HG02798 (cell line): ENCODE measurements at regions not wholly inside any gene's neighbourhood (a gene's known extent, or its start where the extent isn't known, plus 50 kb on each side); places are given as distances from the start of the nearest gene placed in this dataset.

Experiments
- ATAC-seq: cut with Tn5 transposase; IDR thresholded peaks from one replicate; pipeline ENCODE4 v1.9.1; 2021; ENCODE audit warnings: mild to moderate bottlenecking; ENCODE audit not compliant: unreplicated experiment, poor library complexity

- ATAC-seq: no peak
Observed at GRCh38 chr7:145951566-145951965, 165.0 kb upstream of the CNTNAP2 start.

- no peak for ATAC-seq
Observed at GRCh38 chr7:145928937-145929336, 187.7 kb upstream of the CNTNAP2 start.

GRCh38 chr7:145919712-145920111 lies 196.9 kb upstream of the CNTNAP2 start:
- ATAC-seq: no peak

DNA sequence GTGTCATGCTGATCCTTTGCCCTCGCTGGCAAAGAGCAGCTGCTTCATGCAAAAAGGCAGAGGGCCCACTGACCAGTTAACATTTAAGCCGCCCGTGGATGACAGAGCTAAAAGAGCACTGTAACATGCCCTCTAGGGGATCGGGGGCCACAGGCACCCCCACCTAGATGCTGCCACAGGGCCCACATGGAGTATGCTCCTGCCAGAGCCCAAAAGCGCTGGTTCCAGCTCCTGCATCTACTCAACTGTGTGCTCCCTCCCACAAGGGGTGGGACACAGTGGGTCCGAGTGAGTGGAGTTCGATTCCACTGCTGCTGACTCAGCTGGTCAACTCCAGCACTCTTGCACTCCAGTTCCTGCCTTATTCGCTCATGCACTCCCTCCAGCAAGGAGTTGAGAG lies 199.8 kb upstream of the CNTNAP2 start:
- ATAC-seq: no peak

- no peak for ATAC-seq
Observed at GRCh38 chr7:145915679-145916078, 200.9 kb upstream of the CNTNAP2 start.

GRCh38 chr7:145909991-145910513 lies 206.5 kb upstream of the CNTNAP2 start:
- ATAC-seq: no peak

DNA sequence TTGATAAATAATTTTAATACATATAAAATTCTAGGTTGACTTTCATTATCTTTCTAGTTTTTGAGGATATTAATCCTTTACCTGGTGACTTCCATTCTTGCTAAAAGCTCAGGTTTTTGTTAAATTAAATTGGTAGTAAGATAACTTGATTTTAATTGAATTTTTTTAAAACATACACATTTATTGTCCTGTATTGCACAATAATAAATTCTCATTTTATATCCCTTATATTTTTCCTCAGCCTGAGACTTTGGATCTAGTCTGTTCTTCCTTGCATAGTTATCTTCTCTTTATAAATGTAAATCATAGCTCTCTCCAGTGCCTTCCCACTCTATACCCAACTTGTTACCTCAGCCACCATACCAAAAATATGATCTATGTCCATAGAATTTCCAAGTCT lies 212.9 kb upstream of the CNTNAP2 start:
- ATAC-seq: no peak

GRCh38 chr7:145902123-145902522 lies 214.5 kb upstream of the CNTNAP2 start:
- no peak for ATAC-seq

GRCh38 chr7:145899938-145900337 lies 216.7 kb upstream of the CNTNAP2 start:
- no peak for ATAC-seq

GRCh38 chr7:145893925-145894535 lies 222.6 kb upstream of the CNTNAP2 start:
- no peak for ATAC-seq

DNA sequence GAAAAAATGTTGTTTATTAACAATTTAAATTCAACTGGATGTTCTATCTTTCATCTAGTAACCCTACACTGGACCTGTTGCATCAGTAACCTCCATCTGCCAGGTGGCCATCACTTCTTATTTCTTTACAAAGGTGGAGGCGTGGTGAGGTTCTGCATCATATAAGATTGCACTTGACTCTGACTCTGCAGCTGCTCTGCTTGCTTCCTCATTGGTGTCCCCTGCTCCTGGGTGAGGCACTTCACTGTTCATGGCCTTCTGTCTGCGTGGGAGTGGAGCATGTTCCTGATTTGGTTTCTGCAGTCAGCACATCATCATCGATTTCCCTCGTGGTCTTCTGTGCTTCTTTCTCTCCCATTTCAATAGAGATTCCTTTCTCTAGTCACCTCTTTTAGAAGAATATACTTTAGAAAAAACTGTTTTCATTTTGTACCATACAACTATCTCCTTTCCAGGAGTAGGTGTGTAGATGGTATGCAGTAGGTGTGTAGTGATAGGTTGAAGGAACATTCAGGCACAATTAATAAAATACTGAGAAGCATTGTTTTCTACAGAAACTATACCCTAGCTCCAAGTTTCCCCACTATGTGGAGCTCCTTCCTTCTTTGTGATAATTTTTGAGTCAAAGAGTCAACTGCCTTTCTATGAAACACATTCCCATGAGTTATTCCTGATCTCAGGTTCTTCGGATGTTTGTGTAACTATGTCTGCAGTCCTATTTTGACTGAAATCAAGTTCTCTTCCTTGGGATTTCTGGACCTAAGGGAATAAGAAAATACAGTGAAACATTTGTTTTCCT lies 231.7 kb upstream of the CNTNAP2 start:
- no peak for ATAC-seq

DNA sequence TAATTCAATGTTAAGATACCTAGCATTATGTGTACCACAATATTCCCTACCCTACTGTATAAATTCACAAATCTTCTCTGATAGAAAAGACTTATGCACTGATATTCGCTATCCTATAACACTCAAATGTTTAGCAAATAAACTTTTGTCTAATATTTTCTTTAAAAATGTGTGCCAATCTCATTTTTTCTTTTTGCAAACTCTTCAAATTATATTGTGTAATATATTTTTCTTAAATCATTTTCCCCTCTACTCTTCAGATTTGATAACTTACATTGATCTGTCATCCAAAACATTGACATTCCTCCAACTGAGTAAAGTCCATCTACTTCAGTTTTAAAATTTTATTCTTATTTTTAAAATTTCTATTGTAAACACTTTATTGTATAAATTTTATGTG lies 240.2 kb upstream of the CNTNAP2 start:
- no peak for ATAC-seq

DNA sequence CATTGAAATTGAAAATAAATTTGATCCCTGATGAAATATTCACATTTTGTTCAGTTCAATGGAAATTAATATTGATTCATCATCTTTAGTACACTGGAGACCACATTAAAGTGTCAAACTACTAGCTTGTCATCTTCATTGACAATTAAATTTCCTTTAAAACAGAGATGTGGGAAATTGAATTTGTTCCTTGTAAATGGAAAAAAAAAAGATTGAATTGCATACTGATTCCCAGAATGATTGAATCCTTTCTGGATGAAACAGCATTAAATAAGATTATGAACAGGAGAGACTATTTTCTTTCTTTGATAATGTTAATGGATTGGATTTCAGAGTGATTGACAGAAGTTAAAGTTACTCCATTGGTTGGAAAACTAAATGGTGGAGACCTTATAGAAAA lies 241.3 kb upstream of the CNTNAP2 start:
- no peak for ATAC-seq

- ATAC-seq: no peak
Observed at GRCh38 chr7:145868935-145869334, 247.7 kb upstream of the CNTNAP2 start.

GRCh38 chr7:145862212-145862611 lies 254.4 kb upstream of the CNTNAP2 start:
- no peak for ATAC-seq

- ATAC-seq: no peak
Observed at GRCh38 chr7:145860809-145861208, 255.8 kb upstream of the CNTNAP2 start.

DNA sequence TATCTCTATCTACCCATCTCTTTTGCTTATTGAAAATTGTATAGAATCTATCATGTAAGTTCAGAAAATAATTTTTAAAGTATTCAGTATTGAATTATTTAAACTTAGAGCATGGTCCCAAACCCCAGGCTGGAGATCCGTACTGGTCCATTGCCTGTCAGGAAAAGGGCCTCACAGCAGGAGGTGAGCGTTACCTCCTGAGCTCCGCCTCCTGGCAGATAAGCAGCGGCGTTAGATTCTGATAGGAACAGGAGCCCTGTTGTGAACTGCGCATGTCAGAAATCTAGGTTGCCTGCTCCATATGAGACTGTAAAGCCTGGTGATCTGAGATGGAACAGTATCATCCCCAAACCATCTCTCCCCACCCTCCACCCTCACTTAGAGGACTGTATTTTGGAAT lies 266.0 kb upstream of the CNTNAP2 start:
- ATAC-seq: no peak

GRCh38 chr7:145848691-145849090 lies 267.9 kb upstream of the CNTNAP2 start:
- ATAC-seq: no peak

DNA sequence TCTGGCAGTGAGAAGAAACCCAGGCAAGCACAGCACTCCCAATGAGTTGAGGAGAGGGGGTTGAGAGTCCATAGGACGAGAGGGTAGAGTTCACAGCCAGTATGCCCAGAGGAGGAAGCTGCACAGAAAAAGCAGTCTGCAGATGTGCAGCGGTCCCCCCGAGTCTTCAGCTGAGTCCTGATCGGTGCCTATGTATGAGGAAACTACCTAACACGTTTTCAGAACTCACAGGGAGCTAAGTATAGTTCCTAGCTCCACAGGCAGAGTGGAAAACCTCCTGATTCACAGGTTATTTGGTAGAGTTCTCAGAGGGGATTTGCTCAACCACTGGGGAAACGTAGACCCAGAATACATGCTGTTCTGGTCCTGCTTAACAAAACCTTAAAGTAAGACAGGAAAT lies 271.3 kb upstream of the CNTNAP2 start:
- ATAC-seq: no peak

GRCh38 chr7:145839814-145840213 lies 276.8 kb upstream of the CNTNAP2 start:
- ATAC-seq: no peak

DNA sequence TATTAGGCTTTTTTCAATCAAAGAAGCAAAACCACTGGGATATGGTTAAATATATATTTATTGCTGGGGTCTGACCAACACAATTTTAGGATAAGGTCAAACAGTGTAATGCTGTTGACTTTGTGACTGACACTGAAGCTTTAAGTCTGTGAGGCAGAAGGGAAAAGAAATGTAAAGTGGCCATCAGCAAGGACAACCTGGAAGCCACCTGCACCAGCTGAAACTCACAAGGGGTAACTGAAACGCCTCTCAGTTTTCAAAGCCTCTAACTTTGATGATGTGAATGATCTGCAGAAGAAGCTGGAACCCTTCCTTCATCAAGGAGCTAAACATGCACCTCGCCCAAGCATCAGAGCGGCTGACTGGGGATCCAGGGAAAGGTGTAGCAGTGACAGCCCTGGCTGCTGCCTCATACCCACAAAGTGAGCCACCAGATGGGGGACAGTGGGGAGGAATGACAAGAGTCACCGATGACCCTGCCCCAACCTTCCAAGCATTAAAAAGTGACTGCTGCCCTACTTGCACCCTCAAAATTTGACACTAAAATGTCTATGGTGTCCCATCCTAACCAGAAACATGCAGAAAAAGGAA lies 284.9 kb upstream of the CNTNAP2 start:
- ATAC-seq: no peak
